ENCODE measurements at regions not wholly inside any gene's neighbourhood (a gene's known extent, or its start where the extent isn't known, plus 50 kb on each side); places are given as distances from the start of the nearest gene placed in this dataset.
A peak's percentile ranks its signal among the peaks of the same experiment; 100 is the strongest.

DNA sequence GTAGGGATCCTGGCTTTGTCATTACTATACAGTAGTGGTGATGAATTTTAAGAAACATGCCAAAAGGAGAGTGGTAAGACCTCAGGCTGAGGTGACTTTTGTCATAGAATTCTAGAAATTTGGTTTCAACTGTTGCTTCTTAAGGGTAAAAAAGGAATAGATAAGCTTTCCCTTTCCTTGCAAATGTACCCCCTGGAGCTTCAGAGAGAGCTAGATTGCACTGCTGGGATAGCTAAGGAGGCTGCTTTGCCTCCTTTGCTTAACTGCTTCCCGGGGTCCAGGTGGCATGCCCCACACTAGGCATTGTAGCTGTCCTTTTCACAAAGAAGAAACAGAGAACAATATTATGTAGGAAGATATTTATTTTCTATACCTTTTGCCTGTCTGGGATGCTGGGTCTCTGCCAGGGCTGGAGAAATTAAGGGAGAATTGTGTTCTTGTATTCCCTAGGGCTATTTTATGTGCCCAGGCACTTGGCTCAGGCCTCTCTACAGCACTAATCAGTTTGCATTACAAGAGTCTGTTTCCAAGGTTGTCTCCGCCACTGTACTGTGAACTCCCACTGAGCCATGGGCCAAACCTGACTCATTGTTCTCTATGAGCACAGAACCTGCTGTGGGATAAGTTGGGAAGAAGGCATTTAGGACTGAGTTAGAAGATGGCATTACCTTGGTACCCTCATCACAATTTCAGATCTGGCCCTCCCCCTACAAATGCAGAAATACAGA, 460.0 kb downstream of the PDCD6IP start:
- DNase-seq (ENCODE audit: low read depth), result no peak
- TF ChIP-seq, protein P1, sequence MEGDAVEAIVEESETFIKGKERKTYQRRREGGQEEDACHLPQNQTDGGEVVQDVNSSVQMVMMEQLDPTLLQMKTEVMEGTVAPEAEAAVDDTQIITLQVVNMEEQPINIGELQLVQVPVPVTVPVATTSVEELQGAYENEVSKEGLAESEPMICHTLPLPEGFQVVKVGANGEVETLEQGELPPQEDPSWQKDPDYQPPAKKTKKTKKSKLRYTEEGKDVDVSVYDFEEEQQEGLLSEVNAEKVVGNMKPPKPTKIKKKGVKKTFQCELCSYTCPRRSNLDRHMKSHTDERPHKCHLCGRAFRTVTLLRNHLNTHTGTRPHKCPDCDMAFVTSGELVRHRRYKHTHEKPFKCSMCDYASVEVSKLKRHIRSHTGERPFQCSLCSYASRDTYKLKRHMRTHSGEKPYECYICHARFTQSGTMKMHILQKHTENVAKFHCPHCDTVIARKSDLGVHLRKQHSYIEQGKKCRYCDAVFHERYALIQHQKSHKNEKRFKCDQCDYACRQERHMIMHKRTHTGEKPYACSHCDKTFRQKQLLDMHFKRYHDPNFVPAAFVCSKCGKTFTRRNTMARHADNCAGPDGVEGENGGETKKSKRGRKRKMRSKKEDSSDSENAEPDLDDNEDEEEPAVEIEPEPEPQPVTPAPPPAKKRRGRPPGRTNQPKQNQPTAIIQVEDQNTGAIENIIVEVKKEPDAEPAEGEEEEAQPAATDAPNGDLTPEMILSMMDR (IDR thresholded peaks at IDR 0.05; ENCODE audit: low read length, missing control alignments), result no peak
- H3K4me3 ChIP-seq (replicated peaks; ENCODE audit: low read depth, low read length), result no peak overlapping the region

GRCh38 chr3:34260271-34261000, 462.0 kb downstream of the PDCD6IP start:
- TF ChIP-seq, protein P1 (IDR thresholded peaks at IDR 0.05; ENCODE audit: low read length, missing control alignments), result peak; percentile 84
- H3K4me3 ChIP-seq (replicated peaks; ENCODE audit: low read depth, low read length), result no peak overlapping the region
- DNase-seq (ENCODE audit: low read depth), result peak; percentile 70

DNA sequence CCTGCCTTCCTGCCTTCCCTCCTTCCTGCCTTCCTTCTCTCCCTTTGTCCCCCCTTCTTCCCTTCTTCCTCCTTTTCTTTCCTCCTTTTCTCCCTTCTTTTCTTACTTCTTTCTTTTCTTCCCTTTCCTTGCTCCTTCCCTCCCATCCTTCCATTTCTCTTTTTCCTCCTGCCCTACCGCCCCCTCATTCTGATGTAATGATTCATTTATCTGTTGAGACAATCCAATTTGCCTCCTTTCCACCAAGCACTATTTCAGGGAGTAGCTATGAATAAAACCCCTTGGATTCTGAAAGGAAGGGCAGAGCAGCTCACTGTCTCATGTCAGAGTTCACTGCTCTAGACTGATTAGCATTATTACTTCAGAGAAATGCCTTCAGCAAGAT, 462.6 kb downstream of the PDCD6IP start:
- no peak overlapping the region for H3K4me3 ChIP-seq (replicated peaks; ENCODE audit: low read depth, low read length)
- peak; percentile 11 for DNase-seq (ENCODE audit: low read depth)
- TF ChIP-seq, protein P1 (IDR thresholded peaks at IDR 0.05; ENCODE audit: low read length, missing control alignments), result no peak

- TF ChIP-seq, protein P1 (IDR thresholded peaks at IDR 0.05; ENCODE audit: low read length, missing control alignments), result no peak
- H3K4me3 ChIP-seq (replicated peaks; ENCODE audit: low read depth, low read length), result no peak overlapping the region
- DNase-seq (ENCODE audit: low read depth), result no peak
Observed at GRCh38 chr3:34263101-34263621, 464.7 kb downstream of the PDCD6IP start.

- no peak overlapping the region for H3K4me3 ChIP-seq (replicated peaks; ENCODE audit: low read depth, low read length)
- TF ChIP-seq, protein P1 (IDR thresholded peaks at IDR 0.05; ENCODE audit: low read length, missing control alignments), result no peak
- DNase-seq (ENCODE audit: low read depth), result no peak
Observed at GRCh38 chr3:34264337-34265041, 466.1 kb downstream of the PDCD6IP start.

- TF ChIP-seq, protein P1 (IDR thresholded peaks at IDR 0.05; ENCODE audit: low read length, missing control alignments), result no peak
- H3K4me3 ChIP-seq (replicated peaks; ENCODE audit: low read depth, low read length), result no peak overlapping the region
- no peak for DNase-seq (ENCODE audit: low read depth)
Observed at GRCh38 chr3:34267088-34267487, 468.7 kb downstream of the PDCD6IP start.

Data from fibroblast of pulmonary artery (primary cell).